Parathyroid adenoma (tissue), 2 donors: ENCODE measurements at regions not wholly inside any gene's neighbourhood (a gene's known extent, or its start where the extent isn't known, plus 50 kb on each side); places are given as distances from the start of the nearest gene placed in this dataset.

Experiments
- H2AFZ ChIP-seq: fragments of 300-600 bp; sonication (generic); one replicate; pipeline ENCODE4 v1.7.0; 2017; ENCODE audit warnings: antibody characterized with exemption, mild to moderate bottlenecking
- H3K27ac ChIP-seq: fragments of 300-600 bp; sonication (generic); one replicate; pipeline ENCODE4 v1.7.0; 2017
- H3K27me3 ChIP-seq: fragments of 300-600 bp; sonication (generic); one replicate; pipeline ENCODE4 v1.7.0; 2017; ENCODE audit warnings: low read length; ENCODE audit not compliant: control insufficient read depth, insufficient read depth
- H3K36me3 ChIP-seq: fragments of 300-600 bp; sonication (generic); one replicate; pipeline ENCODE4 v1.7.0; 2017; ENCODE audit warnings: low read length; ENCODE audit not compliant: control insufficient read depth, insufficient read depth
- H3K4me1 ChIP-seq: fragments of 300-600 bp; sonication (generic); one replicate; pipeline ENCODE4 v1.7.0; 2017; ENCODE audit warnings: control low read depth
- H3K4me2 ChIP-seq: fragments of 300-600 bp; sonication (generic); one replicate; pipeline ENCODE4 v1.7.0; 2017; ENCODE audit warnings: low read length
- H3K4me3 ChIP-seq: fragments of 300-600 bp; sonication (generic); one replicate; pipeline ENCODE4 v1.7.0; 2017; ENCODE audit warnings: low read depth, low read length
- H3K79me2 ChIP-seq: fragments of 300-600 bp; sonication (generic); one replicate; pipeline ENCODE4 v1.7.0; 2017; ENCODE audit warnings: control low read depth
- H3K9ac ChIP-seq: fragments of 300-600 bp; sonication (generic); one replicate; pipeline ENCODE4 v1.7.0; 2017; ENCODE audit warnings: mild to moderate bottlenecking
- H3K9me3 ChIP-seq: fragments of 300-600 bp; sonication (generic); one replicate; pipeline ENCODE4 v1.7.0; 2017; ENCODE audit warnings: low read length; ENCODE audit not compliant: control insufficient read depth
- TF ChIP-seq, protein P1 (sequence below): fragments of 300-600 bp; sonication (generic); IDR thresholded peaks from one replicate; pipeline ENCODE4 v1.7.0; 2017; ENCODE audit warnings: antibody characterized with exemption, mild to moderate bottlenecking
- donor health status: primary hyperparathyroidism.

DNA sequence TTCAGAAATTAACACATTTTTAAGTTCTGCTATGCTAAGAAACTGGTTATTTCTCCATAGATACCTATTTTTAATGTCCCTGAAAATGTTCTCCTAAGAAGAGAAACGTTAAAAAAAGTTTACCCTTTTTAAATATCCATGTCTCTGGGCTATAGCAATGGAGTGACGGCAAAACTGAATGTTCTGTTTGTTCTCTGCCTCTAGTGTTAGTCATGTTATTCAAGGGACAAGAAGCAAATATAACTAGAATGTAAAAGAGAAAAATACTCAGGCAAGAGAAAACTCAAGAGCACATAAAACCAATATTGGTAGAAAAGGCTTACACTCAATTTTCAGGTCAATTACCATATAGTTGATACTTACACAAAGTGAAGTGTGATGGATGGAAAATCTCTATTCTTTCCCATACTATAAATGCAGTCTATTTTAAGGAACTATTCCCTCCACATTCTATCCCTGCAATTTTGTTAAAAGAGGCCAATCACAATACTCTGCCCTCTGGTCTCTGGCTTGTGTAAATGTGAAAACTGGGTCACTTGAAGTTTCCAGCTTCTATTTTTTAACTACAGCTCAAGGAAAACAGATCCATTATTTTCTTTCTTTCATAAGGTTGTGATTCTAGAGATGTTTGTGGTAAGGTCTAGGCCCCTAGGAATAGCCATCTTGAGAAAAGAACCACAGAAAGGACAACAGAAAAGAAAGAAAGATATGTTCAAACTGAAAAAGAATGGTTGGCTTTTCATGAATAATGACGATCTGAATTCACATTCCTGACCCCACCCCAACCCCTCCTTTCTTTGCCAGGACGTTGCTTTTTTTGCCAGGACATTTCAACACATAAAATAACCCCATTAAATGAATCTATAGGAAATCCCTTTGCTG is 200.3 kb upstream of the FAM83B start:
- Histone ChIP-seq H3K27me3 (no peaks in the 10 kb centered on the region), H2AFZ (no peak overlapping the region), H3K4me3 (no peak overlapping the region), H3K36me3 (no peaks in the 10 kb centered on the region), H3K79me2 (no peaks in the 10 kb centered on the region), H3K4me2 (no peak overlapping the region), H3K9ac (no peak overlapping the region), H3K4me1 (no peaks in the 10 kb centered on the region), H3K27ac (no peak overlapping the region), H3K9me3 (no peaks in the 10 kb centered on the region)
- TF ChIP-seq, protein P1, sequence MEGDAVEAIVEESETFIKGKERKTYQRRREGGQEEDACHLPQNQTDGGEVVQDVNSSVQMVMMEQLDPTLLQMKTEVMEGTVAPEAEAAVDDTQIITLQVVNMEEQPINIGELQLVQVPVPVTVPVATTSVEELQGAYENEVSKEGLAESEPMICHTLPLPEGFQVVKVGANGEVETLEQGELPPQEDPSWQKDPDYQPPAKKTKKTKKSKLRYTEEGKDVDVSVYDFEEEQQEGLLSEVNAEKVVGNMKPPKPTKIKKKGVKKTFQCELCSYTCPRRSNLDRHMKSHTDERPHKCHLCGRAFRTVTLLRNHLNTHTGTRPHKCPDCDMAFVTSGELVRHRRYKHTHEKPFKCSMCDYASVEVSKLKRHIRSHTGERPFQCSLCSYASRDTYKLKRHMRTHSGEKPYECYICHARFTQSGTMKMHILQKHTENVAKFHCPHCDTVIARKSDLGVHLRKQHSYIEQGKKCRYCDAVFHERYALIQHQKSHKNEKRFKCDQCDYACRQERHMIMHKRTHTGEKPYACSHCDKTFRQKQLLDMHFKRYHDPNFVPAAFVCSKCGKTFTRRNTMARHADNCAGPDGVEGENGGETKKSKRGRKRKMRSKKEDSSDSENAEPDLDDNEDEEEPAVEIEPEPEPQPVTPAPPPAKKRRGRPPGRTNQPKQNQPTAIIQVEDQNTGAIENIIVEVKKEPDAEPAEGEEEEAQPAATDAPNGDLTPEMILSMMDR: no peak

DNA sequence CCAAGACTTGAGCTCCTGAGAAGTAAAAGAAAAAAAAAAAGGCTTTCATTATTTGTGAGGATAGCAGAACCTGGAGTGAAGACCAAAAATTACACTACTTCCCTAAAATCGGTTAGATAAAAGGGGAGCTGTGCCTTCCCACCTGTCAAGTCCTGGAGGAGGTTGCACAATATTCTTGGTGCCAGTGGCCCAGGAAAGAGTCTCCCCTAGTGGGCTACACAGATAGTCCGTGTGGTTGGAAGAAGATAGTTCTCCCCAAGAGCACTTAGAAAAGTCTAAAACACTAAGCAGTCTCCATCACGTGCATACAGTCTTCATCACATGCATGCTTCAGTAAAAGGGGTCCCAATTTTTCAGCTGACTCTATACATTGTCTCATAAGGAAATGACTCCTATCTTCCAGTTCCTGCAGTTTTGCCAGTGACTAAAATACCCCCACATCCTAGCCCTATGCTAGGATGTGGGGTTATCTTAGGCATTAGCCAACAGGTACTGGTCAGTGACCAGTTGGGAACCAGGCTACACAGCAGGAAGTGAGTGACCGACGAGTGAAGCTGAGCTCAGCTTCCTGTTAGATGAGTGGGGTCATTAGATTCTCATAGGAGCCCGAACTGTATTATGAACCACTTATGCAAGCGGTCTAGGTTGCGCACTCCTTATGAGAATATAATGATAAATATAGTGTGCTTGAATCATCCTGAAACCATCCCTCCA is 199.5 kb upstream of the FAM83B start:
- Histone ChIP-seq H3K9ac (no peak overlapping the region), H2AFZ (no peak overlapping the region), H3K4me1 (no peaks in the 10 kb centered on the region), H3K79me2 (no peaks in the 10 kb centered on the region), H3K27ac (no peak overlapping the region), H3K4me3 (no peak overlapping the region), H3K4me2 (no peak overlapping the region), H3K27me3 (no peaks in the 10 kb centered on the region), H3K36me3 (no peaks in the 10 kb centered on the region), H3K9me3 (no peaks in the 10 kb centered on the region)
- TF ChIP-seq, protein P1: no peak

DNA sequence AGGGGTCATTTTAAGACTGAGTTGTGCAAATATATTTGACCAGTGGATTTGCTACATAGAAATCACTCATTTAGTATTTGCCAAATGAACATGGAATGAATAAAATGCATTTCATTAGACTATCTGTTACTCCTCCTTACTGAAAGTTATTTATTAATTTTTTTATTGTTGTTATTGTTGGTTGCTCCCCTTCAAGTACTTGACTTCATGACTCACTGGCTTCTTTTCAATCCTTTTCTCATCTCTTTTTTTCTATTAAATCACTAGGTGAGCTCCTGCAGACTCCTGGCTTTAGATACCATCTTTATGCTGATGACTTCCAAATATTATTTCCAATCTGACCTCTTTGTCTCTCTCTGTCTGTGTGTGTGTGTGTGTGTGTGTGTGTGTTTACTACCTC is 192.2 kb upstream of the FAM83B start:
- H2AFZ ChIP-seq: no peak overlapping the region
- no peaks in the 10 kb centered on the region for H3K79me2 ChIP-seq
- no peaks in the 10 kb centered on the region for H3K9me3 ChIP-seq
- H3K36me3 ChIP-seq: no peaks in the 10 kb centered on the region
- TF ChIP-seq, protein P1: no peak
- no peaks in the 10 kb centered on the region for H3K4me1 ChIP-seq
- no peaks in the 10 kb centered on the region for H3K27me3 ChIP-seq
- no peak overlapping the region for H3K27ac ChIP-seq
- no peak overlapping the region for H3K4me2 ChIP-seq
- H3K9ac ChIP-seq: no peak overlapping the region
- H3K4me3 ChIP-seq: no peak overlapping the region

DNA sequence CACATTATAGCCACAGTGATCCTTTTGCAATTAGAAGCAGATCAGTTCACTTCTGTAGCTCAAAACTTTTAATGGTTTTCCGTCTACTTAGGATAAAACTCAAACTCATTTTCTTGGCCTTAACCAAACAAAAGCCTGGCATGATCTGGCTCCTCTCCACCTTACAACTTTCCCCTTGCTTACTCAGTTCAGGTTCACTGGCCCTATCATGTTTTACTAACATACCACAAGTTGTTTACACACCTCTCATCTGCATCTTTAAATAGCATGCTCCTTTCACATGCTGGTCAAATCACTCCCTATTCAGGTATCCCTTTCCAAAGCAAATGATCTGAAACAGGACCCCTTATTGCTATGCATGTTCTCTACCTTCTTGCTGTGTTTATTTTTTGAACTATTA is 191.4 kb upstream of the FAM83B start:
- no peak overlapping the region for H2AFZ ChIP-seq
- no peaks in the 10 kb centered on the region for H3K79me2 ChIP-seq
- H3K4me1 ChIP-seq: no peaks in the 10 kb centered on the region
- no peaks in the 10 kb centered on the region for H3K9me3 ChIP-seq
- H3K27ac ChIP-seq: no peak overlapping the region
- TF ChIP-seq, protein P1: no peak
- no peak overlapping the region for H3K9ac ChIP-seq
- H3K4me3 ChIP-seq: no peak overlapping the region
- no peaks in the 10 kb centered on the region for H3K27me3 ChIP-seq
- H3K36me3 ChIP-seq: no peaks in the 10 kb centered on the region
- no peak overlapping the region for H3K4me2 ChIP-seq
